OCI-LY1 (cell line): ENCODE measurements at regions not wholly inside any gene's neighbourhood (a gene's known extent, or its start where the extent isn't known, plus 50 kb on each side); places are given as distances from the start of the nearest gene placed in this dataset.

ENCODE experiments used
- H2AFZ ChIP-seq: fragments of 200-600 bp; sonication (generic), shearing (Covaris generic); 2 replicates; pipeline ENCODE4 v1.6.0; 2014; ENCODE audit warnings: antibody characterized with exemption, mild to moderate bottlenecking, low read length
- H3F3A ChIP-seq: fragments of 200-600 bp; sonication (generic), shearing (Covaris generic); 2 replicates; pipeline ENCODE4 v1.6.0; 2014; ENCODE audit warnings: mild to moderate bottlenecking, antibody characterized with exemption, low read length, moderate library complexity; ENCODE audit not compliant: insufficient read depth
- H3K27ac ChIP-seq: fragments of 200-600 bp; sonication (generic); 2 replicates; pipeline ENCODE4 v1.5.1; 2014; ENCODE audit warnings: low read length, mixed run types, mild to moderate bottlenecking, low read depth; ENCODE audit not compliant: poor library complexity, severe bottlenecking
- H3K27me3 ChIP-seq: fragments of 200-600 bp; sonication (generic); 2 replicates; pipeline ENCODE4 v1.6.0; 2014; ENCODE audit warnings: antibody characterized with exemption, mild to moderate bottlenecking, low read length, moderate library complexity; ENCODE audit not compliant: insufficient read depth
- H3K36me3 ChIP-seq: fragments of 200-600 bp; sonication (generic); 2 replicates; pipeline ENCODE4 v1.6.1; 2014; ENCODE audit warnings: mild to moderate bottlenecking, antibody characterized with exemption, low read length, moderate library complexity, mixed read lengths; ENCODE audit not compliant: insufficient read depth
- H3K4me1 ChIP-seq: fragments of 200-600 bp; sonication (generic); 2 replicates; pipeline ENCODE4 v1.5.1; 2014; ENCODE audit warnings: mild to moderate bottlenecking, low read length, moderate library complexity; ENCODE audit not compliant: insufficient read depth, severe bottlenecking
- H3K4me2 ChIP-seq: fragments of 200-600 bp; sonication (generic), shearing (Covaris generic); 2 replicates; pipeline ENCODE4 v1.6.1; 2014; ENCODE audit warnings: low read length
- H3K4me3 ChIP-seq: fragments of 200-600 bp; sonication (generic); 2 replicates; pipeline ENCODE4 v1.5.1; 2014; ENCODE audit warnings: low read length, low read depth, mild to moderate bottlenecking, mixed read lengths; ENCODE audit not compliant: poor library complexity, severe bottlenecking
- H3K79me2 ChIP-seq: fragments of 200-600 bp; shearing (Covaris generic); 2 replicates; pipeline ENCODE4 v1.6.1; 2016; ENCODE audit warnings: mixed run types, low read length, mixed read lengths; ENCODE audit not compliant: insufficient read depth
- H3K9ac ChIP-seq: fragments of 200-600 bp; sonication (generic), shearing (Covaris generic); 2 replicates; pipeline ENCODE4 v1.6.1; 2014; ENCODE audit warnings: mild to moderate bottlenecking, low read length, mixed read lengths
- H3K9me2 ChIP-seq: fragments of 200-600 bp; sonication (generic), shearing (Covaris generic); 2 replicates; pipeline ENCODE4 v1.6.1; 2014; ENCODE audit warnings: low read depth, mild to moderate bottlenecking, low read length, mixed read lengths
- H3K9me3 ChIP-seq: fragments of 200-600 bp; shearing (Covaris generic); 2 replicates; pipeline ENCODE4 v1.6.1; 2014; ENCODE audit warnings: low read length, mixed read lengths
- H4K20me1 ChIP-seq: fragments of 200-600 bp; sonication (generic), shearing (Covaris generic); 2 replicates; pipeline ENCODE4 v1.6.0; 2016; ENCODE audit warnings: mild to moderate bottlenecking, low read length; ENCODE audit not compliant: insufficient read depth
- EZH2 ChIP-seq: fragments of 200-600 bp; sonication (generic), shearing (Covaris generic); IDR thresholded peaks from 2 replicates; pipeline ENCODE4 v1.8.0; 2017; ENCODE audit warnings: borderline replicate concordance, mixed run types, mild to moderate bottlenecking, antibody characterized with exemption, low read length, moderate library complexity, mixed read lengths
- TF ChIP-seq, protein P1 (sequence below): fragments of 200-600 bp; sonication (generic), shearing (Covaris generic); IDR thresholded peaks from 2 replicates; pipeline ENCODE4 v1.5.1; 2017; ENCODE audit warnings: mild to moderate bottlenecking, antibody characterized with exemption, low read length, moderate library complexity, mixed read lengths

- Histone ChIP-seq H3K9me3 (no peaks in the 10 kb centered on the region), H3K27ac (no peak overlapping the region), H3K4me3 (no peak overlapping the region), H3K27me3 (no peaks in the 10 kb centered on the region), H3F3A (no peaks in the 10 kb centered on the region), H3K36me3 (no peaks in the 10 kb centered on the region), H3K4me2 (no peak overlapping the region), H3K4me1 (no peaks in the 10 kb centered on the region), H4K20me1 (no peaks in the 10 kb centered on the region), H3K9ac (no peak overlapping the region), H3K9me2 (no peaks in the 10 kb centered on the region), H2AFZ (no peak overlapping the region), H3K79me2 (no peaks in the 10 kb centered on the region)
- no peak for TF ChIP-seq EZH2
- TF ChIP-seq, protein P1, sequence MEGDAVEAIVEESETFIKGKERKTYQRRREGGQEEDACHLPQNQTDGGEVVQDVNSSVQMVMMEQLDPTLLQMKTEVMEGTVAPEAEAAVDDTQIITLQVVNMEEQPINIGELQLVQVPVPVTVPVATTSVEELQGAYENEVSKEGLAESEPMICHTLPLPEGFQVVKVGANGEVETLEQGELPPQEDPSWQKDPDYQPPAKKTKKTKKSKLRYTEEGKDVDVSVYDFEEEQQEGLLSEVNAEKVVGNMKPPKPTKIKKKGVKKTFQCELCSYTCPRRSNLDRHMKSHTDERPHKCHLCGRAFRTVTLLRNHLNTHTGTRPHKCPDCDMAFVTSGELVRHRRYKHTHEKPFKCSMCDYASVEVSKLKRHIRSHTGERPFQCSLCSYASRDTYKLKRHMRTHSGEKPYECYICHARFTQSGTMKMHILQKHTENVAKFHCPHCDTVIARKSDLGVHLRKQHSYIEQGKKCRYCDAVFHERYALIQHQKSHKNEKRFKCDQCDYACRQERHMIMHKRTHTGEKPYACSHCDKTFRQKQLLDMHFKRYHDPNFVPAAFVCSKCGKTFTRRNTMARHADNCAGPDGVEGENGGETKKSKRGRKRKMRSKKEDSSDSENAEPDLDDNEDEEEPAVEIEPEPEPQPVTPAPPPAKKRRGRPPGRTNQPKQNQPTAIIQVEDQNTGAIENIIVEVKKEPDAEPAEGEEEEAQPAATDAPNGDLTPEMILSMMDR = no peak
These were observed 157.8 kb downstream of the KIF18A start for GRCh38 chr11:27949951-27950738.

- Histone ChIP-seq H3K4me3 (no peak overlapping the region), H2AFZ (no peak overlapping the region)
These were observed 162.6 kb downstream of the KIF18A start for GRCh38 chr11:27945348-27945747.

DNA sequence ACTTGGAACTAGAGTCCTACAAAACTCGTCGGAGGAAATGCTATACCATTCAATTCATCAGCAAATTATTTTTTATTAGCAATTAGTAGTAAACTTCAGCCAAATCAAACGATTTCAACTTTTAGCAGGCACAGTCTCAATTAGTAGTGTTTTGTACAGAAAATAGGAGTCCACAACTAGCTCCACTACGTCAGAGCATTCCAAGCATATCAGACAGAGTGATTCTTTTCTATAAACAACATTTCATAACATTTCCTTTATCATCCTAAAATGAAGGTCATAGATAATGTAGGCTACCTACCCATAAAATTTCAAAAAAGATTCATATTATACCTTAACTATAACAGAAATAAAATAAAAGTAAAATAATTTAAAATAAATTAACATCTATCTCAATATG is 169.9 kb downstream of the KIF18A start:
- Histone ChIP-seq H3K27me3 (no peaks in the 10 kb centered on the region), H3K36me3 (no peaks in the 10 kb centered on the region), H3K9ac (no peak overlapping the region), H2AFZ (no peak overlapping the region), H3K79me2 (no peaks in the 10 kb centered on the region), H3F3A (no peaks in the 10 kb centered on the region), H4K20me1 (no peaks in the 10 kb centered on the region), H3K9me2 (no peaks in the 10 kb centered on the region), H3K4me1 (no peaks in the 10 kb centered on the region), H3K9me3 (no peaks in the 10 kb centered on the region), H3K4me3 (no peak overlapping the region), H3K4me2 (no peak overlapping the region), H3K27ac (no peak overlapping the region)
- TF ChIP-seq, protein P1 = no peak
- no peak for TF ChIP-seq EZH2

More at GRCh38 chr11:27945348-27945747, 162.6 kb downstream of the KIF18A start:
- Histone ChIP-seq H3K9me3 (no peaks in the 10 kb centered on the region), H3K27me3 (no peaks in the 10 kb centered on the region), H3K9me2 (no peaks in the 10 kb centered on the region), H3F3A (no peaks in the 10 kb centered on the region), H3K9ac (no peak overlapping the region), H3K27ac (no peak overlapping the region), H3K79me2 (no peaks in the 10 kb centered on the region), H3K4me2 (no peak overlapping the region), H3K36me3 (no peaks in the 10 kb centered on the region), H4K20me1 (no peaks in the 10 kb centered on the region), H3K4me1 (no peaks in the 10 kb centered on the region)
- TF ChIP-seq, protein P1 = no peak
- no peak for TF ChIP-seq EZH2
